Right cardiac atrium (tissue), 5 donors: ENCODE measurements at regions not wholly inside any gene's neighbourhood (a gene's known extent, or its start where the extent isn't known, plus 50 kb on each side); places are given as distances from the start of the nearest gene placed in this dataset.
"Not testable (repeated sequence)": the region's sequence is repeated elsewhere in the genome, so short reads cannot be mapped to it uniquely, and the experiment has no call there.

Source experiments
- ATAC-seq, 2 donors: fragments of 200-7000 bp; cut with Tn5 transposase; one replicate each; pipeline versions ENCODE4 v1.8.0 to v1.9.1; 2020; ENCODE audit warnings: moderate library complexity in 2 of 2, mild to moderate bottlenecking in 1 of 2
- DNase-seq, 3 donors: peaks; one replicate each; pipeline ENCODE4 v3.0.0-alpha.2; 2020
- H3K27ac ChIP-seq: one replicate; pipeline ENCODE4 v1.5.1; 2013; ENCODE audit warnings: mild to moderate bottlenecking, low read length, control low read depth, moderate library complexity
- H3K27me3 ChIP-seq: one replicate; pipeline ENCODE4 v1.6.1; 2013; ENCODE audit not compliant: control insufficient read depth, insufficient read depth
- H3K4me1 ChIP-seq: one replicate; pipeline ENCODE4 v1.6.1; 2013; ENCODE audit warnings: low read length; ENCODE audit not compliant: control insufficient read depth, insufficient read depth
- H3K4me3 ChIP-seq: one replicate; pipeline ENCODE4 v1.5.1; 2013; ENCODE audit warnings: low read length, control low read depth
- H3K9me3 ChIP-seq: one replicate; pipeline ENCODE4 v1.6.1; 2013; ENCODE audit warnings: low read length; ENCODE audit not compliant: control insufficient read depth
- WGBS: extraction: QIAGEN DNeasy Blood & Tissue Kit; methylation state at CpG from one replicate; pipeline ENCODE4 v1.1.7; 2013; 5-methylcytosine and 5-hydroxymethylcytosine counted together
- intact Hi-C, 4 donors: fragments of 100-400 bp; cut with DNase I; formaldehyde crosslinking; loops; one replicate each; pipeline versions ENCODE4 v1.11.0 to v1.14.0; 2022 to 2023
- donor health status: healthy with polysubstance abuse.
- donor health status: DM: no; HTN: yes; CAD: no.
- donor health status: DM: no; HTN: no; CAD: no.
- donor health status: DM: no; HTN: yes; CAD: no; lungs with severe emphysema.
- donor health status: DM: yes; HTN: yes; CAD: no.

DNA sequence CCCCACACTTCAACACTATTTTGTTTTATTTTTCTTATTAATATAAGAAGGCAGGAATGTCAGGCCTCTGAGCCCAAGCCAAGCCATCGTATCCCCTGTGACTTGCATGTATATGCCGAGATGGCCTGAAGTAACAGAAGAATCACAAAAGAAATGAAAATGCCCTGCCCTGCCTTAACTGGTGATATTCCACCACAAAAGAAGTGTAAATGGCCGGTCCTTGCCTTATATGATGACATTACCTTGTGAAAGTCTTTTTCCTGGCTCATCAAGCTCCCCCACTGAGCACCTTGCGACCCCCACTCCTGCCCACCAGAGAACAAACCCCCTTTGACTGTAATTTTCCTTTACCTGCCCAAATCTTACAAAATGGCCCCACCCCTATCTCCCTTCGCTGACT is 272.6 kb downstream of the SATB2 start:
- H3K4me3 ChIP-seq, intact Hi-C loops, H3K27ac ChIP-seq, ATAC-seq, H3K4me1 ChIP-seq, H3K27me3 ChIP-seq, H3K9me3 ChIP-seq: not testable (repeated sequence)
- DNase-seq = peak in 1 of 3 donors; percentile 11
- 67% methylated on average over 5 of the region's 5 CpGs for WGBS

DNA sequence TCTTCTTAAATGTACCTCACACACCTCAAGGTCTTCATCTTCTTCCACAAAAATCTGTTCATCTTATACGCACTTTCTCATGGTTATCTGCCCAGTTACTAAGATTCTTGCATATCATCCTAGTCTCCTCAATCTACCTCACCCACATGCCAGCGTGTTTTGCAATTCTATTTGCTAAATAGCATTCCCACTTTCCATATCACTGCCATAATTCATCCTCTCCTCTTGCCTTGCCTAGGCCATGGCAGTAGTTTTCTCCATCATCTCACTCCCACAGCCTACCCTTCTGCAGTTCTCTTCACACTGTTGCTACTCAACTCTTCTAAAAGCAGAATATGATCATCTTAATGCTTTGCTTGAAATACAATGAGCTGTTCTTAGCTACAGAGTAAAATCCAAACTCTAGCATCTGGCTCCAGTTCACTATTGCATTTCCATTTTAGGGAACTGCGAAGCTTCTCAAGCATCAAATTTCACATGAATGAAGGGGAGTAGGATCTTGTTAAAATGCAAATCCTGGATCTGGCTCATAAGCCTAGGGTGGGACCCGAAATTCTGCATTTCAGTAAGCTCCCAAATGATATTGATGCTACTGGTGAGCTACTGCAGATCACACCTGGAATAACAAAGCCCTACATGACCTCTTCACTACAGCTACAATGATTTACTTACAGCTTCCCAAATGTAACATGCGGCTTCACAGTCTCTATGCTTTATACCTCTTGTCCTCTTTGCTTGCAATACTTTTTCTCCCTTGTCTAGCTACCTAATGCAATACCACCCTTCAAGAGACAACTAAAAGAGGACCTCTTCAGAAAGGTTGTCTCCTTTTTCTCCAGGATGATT is 293.9 kb downstream of the SATB2 start:
- ATAC-seq = no peak
- DNase-seq = no peak
- Histone ChIP-seq H3K4me1 (no peaks in the 10 kb centered on the region), H3K27ac (no peak overlapping the region), H3K4me3 (no peak overlapping the region), H3K9me3 (no peaks in the 10 kb centered on the region), H3K27me3 (no peaks in the 10 kb centered on the region)
- WGBS = 68% methylated on average over 5 of the region's 5 CpGs
- intact Hi-C loops = no loop called here

DNA sequence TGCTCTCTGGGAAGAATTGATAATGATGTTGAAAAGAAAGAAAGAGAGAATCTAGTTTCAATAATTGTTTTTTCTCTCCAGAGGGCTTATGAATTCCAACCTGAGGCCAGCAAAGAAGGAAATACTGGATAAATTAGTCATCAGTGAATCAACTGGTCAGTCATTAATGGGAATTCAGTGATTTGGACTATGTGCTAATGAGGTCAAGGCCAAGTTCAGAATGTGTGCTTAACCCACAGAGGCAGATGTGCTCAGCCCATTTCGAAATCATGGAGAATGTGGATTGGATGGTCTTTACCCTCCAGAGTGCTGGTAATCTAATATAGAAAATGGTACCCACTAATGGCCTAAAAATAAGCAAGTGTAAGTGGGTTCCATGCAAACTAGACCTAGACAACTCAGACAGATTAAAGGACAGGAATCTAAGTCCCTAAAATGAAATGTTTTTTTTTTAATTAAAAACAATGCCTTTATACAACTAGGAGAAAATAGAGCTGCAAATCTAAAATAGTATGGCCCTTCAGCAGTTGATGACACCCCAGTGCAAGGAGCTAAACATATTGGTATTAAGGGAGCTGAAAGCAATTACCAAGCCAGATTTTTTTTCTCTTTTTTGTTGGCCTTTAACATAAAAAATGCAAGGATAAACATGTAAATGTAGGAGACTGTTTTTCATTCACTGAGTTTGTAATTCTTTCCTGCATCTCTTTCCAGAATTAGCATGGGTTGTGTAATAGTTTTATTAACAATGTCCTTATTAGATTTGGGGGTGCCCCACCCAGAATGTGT is 296.9 kb downstream of the SATB2 start:
- DNase-seq (no peak), ATAC-seq (no peak)
- intact Hi-C loops = no loop called here
- Histone ChIP-seq H3K27me3 (no peaks in the 10 kb centered on the region), H3K4me3 (no peak overlapping the region), H3K9me3 (no peaks in the 10 kb centered on the region), H3K4me1 (no peaks in the 10 kb centered on the region), H3K27ac (no peak overlapping the region)
- WGBS = 82% methylated on average over 1 of the region's 1 CpG

DNA sequence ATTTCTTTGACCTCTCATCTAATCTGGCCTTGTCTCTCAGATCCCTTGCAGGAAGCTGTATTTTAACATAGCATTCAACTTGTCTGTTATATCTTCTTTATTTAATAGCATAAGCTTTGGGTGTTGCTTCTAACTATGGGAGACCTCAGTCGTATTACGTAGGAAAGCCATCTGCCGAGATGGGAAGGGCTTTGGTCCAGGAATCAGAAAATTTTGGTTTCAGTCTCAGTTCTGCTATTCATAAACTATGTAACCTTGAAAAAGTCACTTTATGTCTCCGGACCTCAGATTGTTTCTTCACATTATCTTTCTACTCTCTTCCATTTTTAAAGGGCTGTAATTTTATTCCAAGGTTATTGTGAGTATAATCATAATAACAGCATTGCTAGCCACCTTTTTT is 297.7 kb downstream of the SATB2 start:
- H3K27me3 ChIP-seq = no peaks in the 10 kb centered on the region
- no peak overlapping the region for H3K4me3 ChIP-seq
- no peak for ATAC-seq
- no peak overlapping the region for H3K27ac ChIP-seq
- no peaks in the 10 kb centered on the region for H3K9me3 ChIP-seq
- intact Hi-C loops = no loop called here
- H3K4me1 ChIP-seq = no peaks in the 10 kb centered on the region
- no peak for DNase-seq
- WGBS = 82% methylated on average over 4 of the region's 4 CpGs

DNA sequence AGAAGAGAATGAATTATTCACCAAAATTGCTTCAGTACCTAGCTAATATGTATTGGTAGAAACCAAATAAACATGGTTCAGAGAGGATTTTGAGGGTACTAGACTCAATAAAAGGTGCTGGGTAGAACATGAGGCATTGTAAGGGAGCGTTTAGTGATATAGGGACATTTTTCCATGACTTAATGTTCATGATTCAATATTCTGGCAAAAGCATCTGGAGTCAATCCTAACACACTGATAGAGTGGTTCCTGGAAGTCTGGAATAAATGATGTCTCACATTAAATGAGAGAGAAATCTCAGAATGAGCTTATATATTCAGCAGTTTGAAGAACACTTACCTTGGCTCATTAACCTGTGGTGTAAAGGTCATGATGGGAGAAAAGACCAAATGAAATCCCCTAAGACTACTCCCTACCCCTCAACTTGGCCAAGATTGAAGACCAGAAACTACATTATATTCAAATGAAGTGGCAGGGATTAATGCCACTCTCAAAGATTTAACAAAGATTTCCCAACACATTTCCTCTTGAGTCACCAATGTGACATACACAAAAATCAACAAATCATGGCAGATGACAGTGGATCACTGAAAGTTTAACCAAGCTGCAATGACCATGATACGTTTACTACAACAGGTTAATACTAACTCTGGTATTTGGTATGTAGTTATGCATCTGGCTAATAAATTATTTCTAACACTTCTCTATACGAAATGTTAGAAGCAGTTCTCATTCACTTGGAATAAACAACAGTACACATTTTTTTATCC is 309.5 kb downstream of the SATB2 start:
- no peak for ATAC-seq
- Histone ChIP-seq H3K27me3 (no peaks in the 10 kb centered on the region), H3K4me3 (no peak overlapping the region), H3K27ac (no peak overlapping the region), H3K9me3 (no peaks in the 10 kb centered on the region), H3K4me1 (no peaks in the 10 kb centered on the region)
- WGBS = 65% methylated on average over 3 of the region's 3 CpGs
- DNase-seq = no peak
- intact Hi-C loops = no loop called here

DNA sequence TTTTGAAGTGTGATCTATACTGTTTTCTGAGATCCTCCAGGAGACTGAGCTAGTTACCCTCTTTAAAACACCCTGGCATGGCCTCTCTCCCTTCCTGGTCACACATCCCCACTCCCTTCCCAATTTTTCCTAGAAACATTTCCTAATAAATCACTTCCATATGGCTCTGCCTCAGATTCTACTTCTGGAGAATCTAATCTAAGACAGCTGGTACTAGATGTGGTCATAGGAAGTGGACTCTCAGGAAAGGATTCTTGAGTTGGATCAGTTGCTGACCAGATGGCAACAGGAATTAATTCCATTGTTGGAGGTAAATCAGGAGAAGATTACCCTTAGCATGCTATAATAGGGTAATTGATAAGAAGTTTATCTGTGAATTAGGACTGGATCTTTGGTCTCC is 310.5 kb downstream of the SATB2 start:
- Histone ChIP-seq H3K27ac (no peak overlapping the region), H3K4me3 (no peak overlapping the region), H3K27me3 (no peaks in the 10 kb centered on the region), H3K9me3 (no peaks in the 10 kb centered on the region), H3K4me1 (no peaks in the 10 kb centered on the region)
- no peak for ATAC-seq
- DNase-seq = no peak
- intact Hi-C loops = no loop called here

DNA sequence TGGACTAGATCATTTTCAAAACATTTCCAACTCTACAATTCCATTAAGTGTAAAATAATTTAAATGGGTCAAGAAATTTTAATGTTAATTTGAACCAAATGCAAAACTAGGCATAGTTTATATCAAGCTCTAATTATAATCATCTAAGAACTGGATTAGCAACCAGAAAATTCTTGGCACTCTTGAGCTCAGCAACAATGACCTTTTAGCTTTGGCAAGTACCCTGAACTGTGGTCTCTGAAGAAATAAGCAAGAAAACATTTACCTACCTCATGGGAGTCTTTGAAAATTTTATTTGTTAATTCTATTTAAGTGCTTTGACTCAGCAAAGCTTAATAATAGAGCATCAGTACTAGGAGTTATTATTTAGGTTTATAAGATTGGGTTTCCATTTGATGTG is 313.2 kb downstream of the SATB2 start:
- no peaks in the 10 kb centered on the region for H3K9me3 ChIP-seq
- H3K4me3 ChIP-seq = no peak overlapping the region
- H3K27ac ChIP-seq = no peak overlapping the region
- DNase-seq = no peak
- intact Hi-C loops = no loop called here
- no peak for ATAC-seq
- H3K4me1 ChIP-seq = no peaks in the 10 kb centered on the region
- no peaks in the 10 kb centered on the region for H3K27me3 ChIP-seq

DNA sequence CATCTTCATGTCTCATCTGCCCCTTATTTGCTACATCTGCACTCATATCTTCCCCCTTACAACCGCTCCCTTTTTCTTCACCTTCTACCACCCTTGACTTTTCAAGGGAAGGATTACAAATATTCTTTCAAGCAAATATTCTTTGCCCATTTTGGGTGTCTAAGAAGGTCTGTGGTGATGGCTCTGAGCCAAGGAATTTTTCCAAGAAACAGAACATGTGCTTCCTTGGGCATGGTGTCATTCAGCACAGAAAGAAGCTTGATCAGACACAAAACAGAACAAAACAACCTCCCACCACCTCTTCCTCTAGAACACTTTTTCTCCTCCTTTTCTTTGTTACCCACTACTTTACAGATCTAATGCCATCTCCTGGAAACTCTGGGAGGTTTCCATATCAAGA is 313.7 kb downstream of the SATB2 start:
- no peak overlapping the region for H3K4me3 ChIP-seq
- no peaks in the 10 kb centered on the region for H3K4me1 ChIP-seq
- ATAC-seq (no peak), DNase-seq (no peak)
- WGBS = 88% methylated on average over 1 of the region's 1 CpG
- intact Hi-C loops = no loop called here
- no peaks in the 10 kb centered on the region for H3K27me3 ChIP-seq
- H3K27ac ChIP-seq = no peak overlapping the region
- H3K9me3 ChIP-seq = no peaks in the 10 kb centered on the region

DNA sequence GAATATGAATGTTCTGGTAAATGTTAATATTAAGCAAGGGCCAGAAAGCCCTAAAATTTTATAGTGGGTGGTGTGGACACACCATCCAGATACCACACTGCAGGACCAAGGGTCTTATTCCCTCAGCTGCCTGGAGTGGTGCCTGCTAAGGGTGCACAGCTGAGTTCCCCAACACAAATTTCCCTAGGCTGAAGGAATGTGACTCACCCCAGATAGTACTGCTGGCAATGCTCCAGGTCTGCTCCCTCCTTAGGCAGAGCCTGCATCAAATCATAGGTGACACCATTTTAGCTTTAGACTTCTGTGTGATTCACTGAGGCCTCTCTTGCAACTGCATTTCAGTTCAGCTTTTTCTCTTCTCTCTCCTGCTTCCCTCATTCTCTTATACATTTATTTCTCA is 321.1 kb downstream of the SATB2 start:
- H3K4me1 ChIP-seq = no peaks in the 10 kb centered on the region
- no peak overlapping the region for H3K4me3 ChIP-seq
- no peak for ATAC-seq
- no peaks in the 10 kb centered on the region for H3K27me3 ChIP-seq
- no peak for DNase-seq
- intact Hi-C loops = no loop called here
- H3K27ac ChIP-seq = no peak overlapping the region
- no peaks in the 10 kb centered on the region for H3K9me3 ChIP-seq

DNA sequence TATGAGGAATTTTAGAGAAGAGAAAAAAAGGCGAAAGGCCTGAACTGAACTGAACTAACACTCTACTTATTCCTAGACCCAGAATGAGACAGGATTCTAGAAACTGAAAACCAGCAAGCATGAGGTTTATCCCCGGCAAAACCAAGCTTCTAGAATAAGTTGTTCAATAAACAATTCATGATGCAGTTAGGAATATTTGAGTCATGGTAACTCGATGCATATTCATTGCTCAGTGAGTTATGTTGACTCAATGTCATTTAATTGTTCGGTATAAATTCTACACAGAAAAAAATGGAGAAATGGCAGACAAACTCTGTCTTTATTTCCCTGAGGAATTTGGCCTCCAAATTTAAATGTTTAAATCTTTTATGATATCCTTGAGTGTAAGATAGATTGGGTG is 321.5 kb downstream of the SATB2 start:
- intact Hi-C loops = no loop called here
- Histone ChIP-seq H3K4me3 (no peak overlapping the region), H3K27me3 (no peaks in the 10 kb centered on the region), H3K9me3 (no peaks in the 10 kb centered on the region), H3K4me1 (no peaks in the 10 kb centered on the region), H3K27ac (no peak overlapping the region)
- ATAC-seq (no peak), DNase-seq (no peak)
- 89% methylated on average over 4 of the region's 4 CpGs for whole genome bisulfite sequencing

DNA sequence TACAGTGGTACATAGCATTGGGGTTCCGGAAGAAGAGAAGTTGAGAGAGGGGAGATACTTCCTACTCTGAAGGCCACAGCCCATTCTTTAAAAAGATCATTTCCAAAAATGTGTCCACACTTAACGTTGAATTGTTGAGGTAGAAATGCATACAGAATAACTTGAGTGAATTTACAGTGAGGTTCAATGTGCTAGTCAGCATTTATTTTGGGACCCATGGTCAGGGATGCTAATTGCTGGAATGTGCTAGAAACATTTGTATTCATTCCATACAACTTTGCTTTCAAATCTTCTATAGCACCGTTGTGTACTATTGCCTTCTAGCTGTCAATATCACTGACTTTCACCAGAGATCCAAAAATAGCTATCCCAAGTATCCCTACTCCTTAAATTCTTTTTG is 325.9 kb downstream of the SATB2 start:
- Histone ChIP-seq H3K27ac (no peak overlapping the region), H3K9me3 (no peaks in the 10 kb centered on the region), H3K27me3 (no peaks in the 10 kb centered on the region), H3K4me3 (no peak overlapping the region), H3K4me1 (no peaks in the 10 kb centered on the region)
- intact Hi-C loops = no loop called here
- ATAC-seq (no peak), DNase-seq (no peak)
- WGBS = 41% methylated on average over 3 of the region's 3 CpGs
